ENCODE measurements at regions not wholly inside any gene's neighbourhood (a gene's known extent, or its start where the extent isn't known, plus 50 kb on each side); places are given as distances from the start of the nearest gene placed in this dataset.
"Not testable (repeated sequence)": the region's sequence is repeated elsewhere in the genome, so short reads cannot be mapped to it uniquely, and the experiment has no call there.

DNA sequence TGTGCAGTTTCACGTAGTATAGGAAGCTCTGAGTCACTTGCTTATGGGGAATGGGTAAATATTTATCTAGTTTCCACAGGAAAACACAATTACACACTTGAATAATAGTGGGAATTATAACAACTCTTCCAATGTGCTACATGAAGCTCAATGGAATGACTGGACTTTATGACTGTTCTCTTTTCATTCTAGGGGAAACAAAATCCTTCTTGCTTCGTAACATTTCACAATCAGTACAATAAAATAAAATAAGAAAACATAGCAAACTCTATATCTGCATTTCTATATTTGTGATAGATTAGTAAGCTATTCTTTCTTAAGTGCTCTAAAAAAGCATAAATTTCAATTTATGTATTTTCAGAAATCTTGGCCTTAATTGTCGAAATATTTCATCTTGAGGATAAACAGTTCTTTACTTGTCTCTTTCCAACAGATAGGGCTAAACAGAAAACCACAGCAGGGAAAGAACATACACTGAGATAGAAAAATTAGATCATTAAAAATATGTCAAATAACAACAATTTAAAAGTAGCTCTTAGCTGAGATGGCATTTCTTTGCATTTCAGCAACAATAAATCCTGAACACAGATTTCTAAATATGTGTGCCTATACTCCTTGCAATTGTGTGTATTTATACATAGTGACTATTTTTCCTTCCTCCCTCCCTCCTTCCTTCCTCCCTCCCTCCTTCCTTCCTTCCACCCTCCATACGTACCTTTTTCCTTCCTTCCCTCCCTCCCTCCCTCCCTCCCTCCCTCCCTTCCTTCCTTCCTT is 395.5 kb upstream of the KCNMB2 start:
- Histone ChIP-seq H2AFZ (ENCODE audit: low read length) (no peak overlapping the region), H3K36me3 (ENCODE audit: insufficient read depth, low read length) (no peaks in the 10 kb centered on the region), H3K4me2 (ENCODE audit: insufficient read depth, low read length) (no peak overlapping the region), H3K27me3 (ENCODE audit: insufficient read depth, low read length) (no peaks in the 10 kb centered on the region), H3K4me1 (ENCODE audit: insufficient read depth, low read length) (peaks cover 3% of the 10 kb centered on the region), H3K79me2 (ENCODE audit: insufficient read depth, low read length) (no peaks in the 10 kb centered on the region), H4K20me1 (ENCODE audit: insufficient read depth, low read length) (no peaks in the 10 kb centered on the region), H3K27ac (ENCODE audit: low read depth, low read length) (no peak overlapping the region), H3K4me3 (ENCODE audit: insufficient read depth, low read length) (no peak overlapping the region), H3K9me3 (ENCODE audit: low read depth, low read length) (no peaks in the 10 kb centered on the region)
- TF ChIP-seq, protein P1, sequence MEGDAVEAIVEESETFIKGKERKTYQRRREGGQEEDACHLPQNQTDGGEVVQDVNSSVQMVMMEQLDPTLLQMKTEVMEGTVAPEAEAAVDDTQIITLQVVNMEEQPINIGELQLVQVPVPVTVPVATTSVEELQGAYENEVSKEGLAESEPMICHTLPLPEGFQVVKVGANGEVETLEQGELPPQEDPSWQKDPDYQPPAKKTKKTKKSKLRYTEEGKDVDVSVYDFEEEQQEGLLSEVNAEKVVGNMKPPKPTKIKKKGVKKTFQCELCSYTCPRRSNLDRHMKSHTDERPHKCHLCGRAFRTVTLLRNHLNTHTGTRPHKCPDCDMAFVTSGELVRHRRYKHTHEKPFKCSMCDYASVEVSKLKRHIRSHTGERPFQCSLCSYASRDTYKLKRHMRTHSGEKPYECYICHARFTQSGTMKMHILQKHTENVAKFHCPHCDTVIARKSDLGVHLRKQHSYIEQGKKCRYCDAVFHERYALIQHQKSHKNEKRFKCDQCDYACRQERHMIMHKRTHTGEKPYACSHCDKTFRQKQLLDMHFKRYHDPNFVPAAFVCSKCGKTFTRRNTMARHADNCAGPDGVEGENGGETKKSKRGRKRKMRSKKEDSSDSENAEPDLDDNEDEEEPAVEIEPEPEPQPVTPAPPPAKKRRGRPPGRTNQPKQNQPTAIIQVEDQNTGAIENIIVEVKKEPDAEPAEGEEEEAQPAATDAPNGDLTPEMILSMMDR (IDR thresholded peaks at IDR 0.05; ENCODE audit: extremely low read depth, low read depth, low read length) = no peak
- DNase-seq (ENCODE audit: insufficient read length, low spot score, missing footprints) = no peak

DNA sequence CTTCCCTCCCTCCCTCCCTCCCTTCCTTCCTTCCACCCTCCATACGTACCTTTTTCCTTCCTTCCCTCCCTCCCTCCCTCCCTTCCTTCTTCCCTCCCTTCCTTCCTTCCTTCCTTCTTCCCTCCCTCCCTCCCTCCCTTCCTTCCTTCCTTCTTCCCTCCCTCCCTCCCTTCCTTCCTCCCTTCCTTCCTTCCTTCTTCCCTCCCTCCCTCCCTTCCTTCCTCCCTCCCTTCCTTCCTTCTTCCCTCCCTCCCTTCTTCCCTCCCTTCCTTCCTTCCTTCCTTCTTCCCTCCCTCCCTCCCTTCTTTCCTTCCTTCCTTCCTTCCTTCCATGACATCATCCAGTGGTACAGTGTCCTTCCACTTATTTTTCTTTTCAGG is 394.9 kb upstream of the KCNMB2 start:
- H2AFZ ChIP-seq (ENCODE audit: low read length) = not testable (repeated sequence)

DNA sequence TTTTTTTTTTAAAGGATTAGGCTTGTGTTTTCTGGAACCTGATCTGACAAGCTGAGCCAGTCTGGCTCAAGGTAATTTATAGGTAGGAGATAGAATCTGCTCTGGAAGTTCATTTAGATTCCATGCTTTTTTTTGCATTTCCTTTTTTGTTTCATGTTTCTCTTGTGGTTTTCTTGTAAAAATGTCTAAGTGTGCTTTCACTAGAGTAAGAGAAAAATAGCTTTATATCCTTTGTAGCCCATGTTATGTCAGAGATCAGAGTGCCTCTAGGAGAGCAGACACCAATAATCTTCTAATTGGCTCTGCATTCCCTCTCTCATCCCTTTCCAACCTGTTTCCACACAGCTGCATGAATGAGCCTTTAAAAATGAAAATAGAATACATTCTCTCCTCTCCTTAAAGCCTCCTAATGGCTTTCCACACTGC is 389.8 kb upstream of the KCNMB2 start:
- Histone ChIP-seq H3K27ac (ENCODE audit: low read depth, low read length) (no peak overlapping the region), H2AFZ (ENCODE audit: low read length) (peak overlapping the region; percentile 24), H3K4me1 (ENCODE audit: insufficient read depth, low read length) (no peaks in the 10 kb centered on the region), H3K36me3 (ENCODE audit: insufficient read depth, low read length) (no peaks in the 10 kb centered on the region), H3K4me2 (ENCODE audit: insufficient read depth, low read length) (no peak overlapping the region), H3K4me3 (ENCODE audit: insufficient read depth, low read length) (no peak overlapping the region), H4K20me1 (ENCODE audit: insufficient read depth, low read length) (no peaks in the 10 kb centered on the region), H3K9me3 (ENCODE audit: low read depth, low read length) (no peaks in the 10 kb centered on the region), H3K27me3 (ENCODE audit: insufficient read depth, low read length) (no peaks in the 10 kb centered on the region), H3K79me2 (ENCODE audit: insufficient read depth, low read length) (no peaks in the 10 kb centered on the region)
- TF ChIP-seq, protein P1 (IDR thresholded peaks at IDR 0.05; ENCODE audit: extremely low read depth, low read depth, low read length) = no peak
- no peak for DNase-seq (ENCODE audit: insufficient read length, low spot score, missing footprints)

More for the DNA sequence above, 394.9 kb upstream of the KCNMB2 start:
- not testable (repeated sequence) for H3K79me2 ChIP-seq (ENCODE audit: insufficient read depth, low read length); H3K4me3 ChIP-seq (ENCODE audit: insufficient read depth, low read length); H4K20me1 ChIP-seq (ENCODE audit: insufficient read depth, low read length); H3K4me1 ChIP-seq (ENCODE audit: insufficient read depth, low read length); H3K9me3 ChIP-seq (ENCODE audit: low read depth, low read length); H3K27me3 ChIP-seq (ENCODE audit: insufficient read depth, low read length); H3K27ac ChIP-seq (ENCODE audit: low read depth, low read length); H3K4me2 ChIP-seq (ENCODE audit: insufficient read depth, low read length); H3K36me3 ChIP-seq (ENCODE audit: insufficient read depth, low read length); DNase-seq (ENCODE audit: insufficient read length, low spot score, missing footprints)

DNA sequence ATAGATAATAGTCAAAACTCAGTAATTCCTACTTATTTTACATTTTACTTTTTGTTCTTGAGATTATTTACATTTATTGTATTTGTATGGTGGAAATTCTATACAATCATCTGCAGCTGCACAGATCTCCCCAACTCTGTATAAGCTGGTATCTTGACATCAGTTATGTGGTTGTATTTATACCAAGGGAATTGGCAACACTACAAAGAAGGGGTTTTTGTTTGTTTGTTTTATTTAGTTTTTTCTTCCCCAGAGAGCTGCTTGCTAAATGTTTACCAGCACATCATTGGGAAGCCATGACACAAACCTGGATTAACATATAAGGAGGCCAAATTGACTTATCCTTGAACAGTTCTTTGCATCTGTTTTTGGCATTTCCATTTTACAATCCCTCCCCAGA is 389.2 kb upstream of the KCNMB2 start:
- no peaks in the 10 kb centered on the region for H3K4me1 ChIP-seq (ENCODE audit: insufficient read depth, low read length)
- no peak for DNase-seq (ENCODE audit: insufficient read length, low spot score, missing footprints)
- no peaks in the 10 kb centered on the region for H4K20me1 ChIP-seq (ENCODE audit: insufficient read depth, low read length)
- no peaks in the 10 kb centered on the region for H3K36me3 ChIP-seq (ENCODE audit: insufficient read depth, low read length)
- TF ChIP-seq, protein P1 (IDR thresholded peaks at IDR 0.05; ENCODE audit: extremely low read depth, low read depth, low read length) = no peak
- no peak overlapping the region for H3K4me3 ChIP-seq (ENCODE audit: insufficient read depth, low read length)
- H3K4me2 ChIP-seq (ENCODE audit: insufficient read depth, low read length) = no peak overlapping the region
- H2AFZ ChIP-seq (ENCODE audit: low read length) = no peak overlapping the region
- H3K9me3 ChIP-seq (ENCODE audit: low read depth, low read length) = no peaks in the 10 kb centered on the region
- no peak overlapping the region for H3K27ac ChIP-seq (ENCODE audit: low read depth, low read length)
- no peaks in the 10 kb centered on the region for H3K79me2 ChIP-seq (ENCODE audit: insufficient read depth, low read length)
- H3K27me3 ChIP-seq (ENCODE audit: insufficient read depth, low read length) = no peaks in the 10 kb centered on the region

Measured in osteoblast (primary cell).